ENCODE measurements at regions not wholly inside any gene's neighbourhood (a gene's known extent, or its start where the extent isn't known, plus 50 kb on each side); places are given as distances from the start of the nearest gene placed in this dataset.

DNA sequence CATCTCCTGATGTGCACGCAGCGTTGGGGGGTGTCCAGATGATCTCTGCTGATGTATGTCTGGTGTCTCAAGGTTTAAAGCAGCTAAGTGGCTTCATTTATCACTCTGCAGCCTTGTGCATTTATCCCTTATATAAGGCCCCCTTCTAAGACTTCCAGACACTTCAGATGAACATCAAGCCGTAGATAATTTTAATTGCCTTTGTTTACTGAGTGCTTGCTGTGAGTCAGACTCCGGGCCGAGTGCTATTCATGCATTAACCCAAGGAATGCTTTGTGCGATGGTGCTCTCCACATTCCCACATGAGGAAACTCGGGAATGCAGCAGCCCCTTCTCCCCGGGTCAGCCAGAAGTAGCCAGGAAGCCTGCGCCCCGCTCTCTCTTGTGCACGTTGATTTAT, 328.6 kb upstream of the COBL start:
- H2BK20ac ChIP-seq (ENCODE audit: low read depth, low read length): no peak overlapping the region
- H3K4me2 ChIP-seq (ENCODE audit: low read depth, low read length): no peak overlapping the region
- dilution Hi-C loops (cut with HindIII; ENCODE audit: low sequenced_read_pairs, unreplicated experiment): no loop called here
- no peaks in the 10 kb centered on the region for H3K79me1 ChIP-seq (ENCODE audit: low read depth in 1 of 2, low read length in 2 of 2)
- H2AK5ac ChIP-seq (ENCODE audit: low read depth, low read length): no peak overlapping the region
- no peak overlapping the region for H3K56ac ChIP-seq (ENCODE audit: extremely low read depth, insufficient read depth, low read length)
- peaks cover 32% of the 10 kb centered on the region for H3K9me3 ChIP-seq (ENCODE audit: control insufficient read depth, insufficient read depth, low read length)
- TF ChIP-seq FOS (IDR thresholded peaks at IDR 0.05; ENCODE audit: low read depth, low read length) (no peak), RAD21 (IDR thresholded peaks at IDR 0.05; ENCODE audit: low read length) (no peak)
- intact Hi-C loops (cut with micrococcal nuclease): no loop called here
- H3K36me3 ChIP-seq (ENCODE audit: control insufficient read depth, insufficient read depth, low read length): no peaks in the 10 kb centered on the region
- H3K9me1 ChIP-seq (ENCODE audit: insufficient read depth, low read length): no peaks in the 10 kb centered on the region
- H3K18ac ChIP-seq (ENCODE audit: low read depth, low read length): no peak overlapping the region
- no peak overlapping the region for H2BK5ac ChIP-seq (ENCODE audit: low read depth, low read length, poor library complexity, severe bottlenecking)
- no peak overlapping the region for H3K4me3 ChIP-seq (ENCODE audit: insufficient read depth, low read depth, low read length)
- no CpG with 5 or more reads among the region's 11 CpGs for WGBS, 2 experiments (ENCODE audit: extremely low coverage in 2 of 2, insufficient read length in 1 of 2)
- ChIA-PET CTCF (no interaction called here), POLR2A (ENCODE audit: unreplicated experiment) (no interaction called here)
- H3K4ac ChIP-seq (ENCODE audit: low read depth, low read length): no peak overlapping the region
- BruUV-seq (replicated peaks): no TSS peak
- no peak overlapping the region for H2AK9ac ChIP-seq (replicated peaks; ENCODE audit: low read depth, low read length, poor library complexity)
- H3K23ac ChIP-seq (ENCODE audit: low read depth, low read length): no peak overlapping the region
- DNase-seq (no peak), ATAC-seq (ENCODE audit: low read depth) (no peak)
- no peak overlapping the region for H4K8ac ChIP-seq (ENCODE audit: low read depth in 2 of 2, low read length in 2 of 2)
- no peak overlapping the region for H3K9ac ChIP-seq (ENCODE audit: low read depth, low read length)
- no peak overlapping the region for H4K91ac ChIP-seq (ENCODE audit: insufficient read depth, low read depth, low read length)
- H4K5ac ChIP-seq (ENCODE audit: low read depth, low read length): no peak overlapping the region
- in situ Hi-C loops (cut with MboI; ENCODE audit: low sequenced_read_pairs): no loop called here
- H2BK120ac ChIP-seq (ENCODE audit: low read depth, low read length): no peak overlapping the region
- H3K27ac ChIP-seq (ENCODE audit: insufficient read depth, low read length): no peak overlapping the region
- H2BK15ac ChIP-seq (ENCODE audit: low read depth, low read length): no peak overlapping the region
- H4K20me1 ChIP-seq (ENCODE audit: insufficient read depth, low read length): no peaks in the 10 kb centered on the region
- H2AFZ ChIP-seq (replicated peaks; ENCODE audit: low read length, poor library complexity): no peak overlapping the region
- H3K14ac ChIP-seq (replicated peaks; ENCODE audit: low read depth, low read length): no peak overlapping the region
- no peaks in the 10 kb centered on the region for H3K27me3 ChIP-seq (ENCODE audit: control insufficient read depth, insufficient read depth, low read length)
- H3K4me1 ChIP-seq (ENCODE audit: control insufficient read depth, insufficient read depth, low read length): no peaks in the 10 kb centered on the region
